Thyroid gland (tissue), 4 donors: ENCODE measurements at regions not wholly inside any gene's neighbourhood (a gene's known extent, or its start where the extent isn't known, plus 50 kb on each side); places are given as distances from the start of the nearest gene placed in this dataset.

Experiments
- CTCF ChIP-seq, 6 experiments: fragments of 200-600 bp in 3 of 6; fragments of 450-650 bp in 3 of 6; sonication (generic) in 3 of 6; IDR thresholded peaks; one replicate each; pipeline ENCODE4 v1.5.1; 2016 to 2019; ENCODE audit warnings: antibody characterized with exemption in 6 of 6, mild to moderate bottlenecking in 2 of 6, inconsistent platforms in 1 of 6, moderate library complexity in 1 of 6
- POLR2A ChIP-seq, 2 donors: fragments of 450-650 bp; IDR thresholded peaks; one replicate each; pipeline ENCODE4 v1.6.1; 2017; ENCODE audit warnings: antibody characterized with exemption in 2 of 2, mild to moderate bottlenecking in 2 of 2, moderate library complexity in 1 of 2

DNA sequence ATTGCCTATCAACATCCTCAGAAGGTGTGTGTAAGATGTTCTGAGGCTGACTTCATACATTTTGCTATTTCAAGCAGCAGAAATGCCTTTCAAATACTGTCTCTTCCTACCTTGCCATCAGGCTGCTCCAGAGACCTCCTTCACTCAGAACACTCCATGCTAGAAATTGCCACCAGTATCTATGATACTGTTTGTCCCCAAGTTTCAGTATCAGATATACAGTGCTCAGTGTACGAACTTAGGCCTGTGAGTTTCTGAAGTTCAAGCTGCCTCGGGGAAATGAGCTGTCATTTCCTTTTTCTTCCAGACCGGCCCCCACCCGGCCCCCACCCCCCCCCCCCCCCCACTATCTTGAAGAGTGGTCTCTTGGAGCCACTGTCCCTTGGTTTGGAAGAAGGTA is 373.4 kb upstream of the CHRM2 start:
- TF ChIP-seq POLR2A (IDR thresholded peaks at IDR 0.05) (no peak), CTCF (IDR thresholded peaks at IDR 0.05) (no peak)
